ENCODE measurements at regions not wholly inside any gene's neighbourhood (a gene's known extent, or its start where the extent isn't known, plus 50 kb on each side); places are given as distances from the start of the nearest gene placed in this dataset.
"Not testable (repeated sequence)": the region's sequence is repeated elsewhere in the genome, so short reads cannot be mapped to it uniquely, and the experiment has no call there.

DNA sequence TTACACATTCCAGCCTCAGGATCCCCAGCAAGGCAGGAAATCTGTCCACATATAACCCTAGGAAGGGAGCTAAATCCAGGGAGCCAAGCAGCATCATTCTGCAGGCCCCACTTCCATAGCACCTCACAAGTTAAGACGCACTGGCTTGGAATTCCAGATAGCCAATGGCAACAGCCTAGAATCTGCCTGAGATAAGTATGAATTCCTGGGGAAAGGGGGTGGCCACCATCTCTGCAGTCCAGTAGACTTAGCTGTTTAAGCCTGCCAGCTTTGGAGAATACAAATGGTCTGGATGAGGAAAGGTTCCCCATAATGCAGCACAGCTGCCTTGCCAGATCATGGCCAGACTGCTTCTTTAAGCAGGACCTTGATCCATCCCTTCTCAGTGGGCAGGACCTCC, 179.4 kb upstream of the PRSS1 start:
- TF ChIP-seq CTCF (IDR thresholded peaks at IDR 0.05; ENCODE audit: extremely low read depth, insufficient read depth, missing control alignments): no peak
- no peak for DNase-seq (ENCODE audit: low spot score)
- in situ Hi-C loops (cut with MboI; ENCODE audit: low pct_unique_long_range_greater_than_20kb, low sequenced_read_pairs, unreplicated experiment): no loop called here

DNA sequence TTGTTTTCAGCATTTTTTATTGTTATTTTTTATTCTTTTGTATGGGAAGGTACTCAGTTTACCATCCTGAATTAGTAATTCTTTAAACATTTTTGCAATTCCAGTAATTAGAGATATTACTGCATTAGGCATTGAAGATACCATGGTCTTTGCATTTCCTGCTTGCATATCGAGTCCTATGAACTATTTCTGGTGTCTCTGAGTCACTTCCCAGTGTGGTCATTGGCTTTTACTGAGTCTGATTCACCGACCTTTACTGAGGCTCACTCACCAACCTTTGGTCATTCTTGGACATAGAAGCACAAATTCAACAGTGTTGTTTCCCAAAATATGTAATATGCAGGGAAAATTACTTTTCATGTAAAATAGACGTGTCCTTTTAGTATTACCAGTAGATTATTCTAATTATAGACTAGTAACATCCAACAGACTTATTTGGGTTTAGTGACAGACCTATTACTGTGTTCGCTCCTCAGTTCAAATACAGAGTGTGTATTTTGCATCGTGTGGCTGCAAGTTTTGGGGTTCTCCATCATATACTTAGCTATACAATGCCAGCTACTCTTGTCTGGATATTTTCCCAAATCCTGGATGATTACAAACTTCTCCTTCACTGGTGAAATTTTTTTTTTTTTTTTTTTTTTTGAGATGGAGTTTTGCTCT, 180.7 kb upstream of the PRSS1 start:
- TF ChIP-seq CTCF (IDR thresholded peaks at IDR 0.05; ENCODE audit: extremely low read depth, insufficient read depth, missing control alignments): no peak
- in situ Hi-C loops (cut with MboI; ENCODE audit: low pct_unique_long_range_greater_than_20kb, low sequenced_read_pairs, unreplicated experiment): no loop called here
- no peak for DNase-seq (ENCODE audit: low spot score)

DNA sequence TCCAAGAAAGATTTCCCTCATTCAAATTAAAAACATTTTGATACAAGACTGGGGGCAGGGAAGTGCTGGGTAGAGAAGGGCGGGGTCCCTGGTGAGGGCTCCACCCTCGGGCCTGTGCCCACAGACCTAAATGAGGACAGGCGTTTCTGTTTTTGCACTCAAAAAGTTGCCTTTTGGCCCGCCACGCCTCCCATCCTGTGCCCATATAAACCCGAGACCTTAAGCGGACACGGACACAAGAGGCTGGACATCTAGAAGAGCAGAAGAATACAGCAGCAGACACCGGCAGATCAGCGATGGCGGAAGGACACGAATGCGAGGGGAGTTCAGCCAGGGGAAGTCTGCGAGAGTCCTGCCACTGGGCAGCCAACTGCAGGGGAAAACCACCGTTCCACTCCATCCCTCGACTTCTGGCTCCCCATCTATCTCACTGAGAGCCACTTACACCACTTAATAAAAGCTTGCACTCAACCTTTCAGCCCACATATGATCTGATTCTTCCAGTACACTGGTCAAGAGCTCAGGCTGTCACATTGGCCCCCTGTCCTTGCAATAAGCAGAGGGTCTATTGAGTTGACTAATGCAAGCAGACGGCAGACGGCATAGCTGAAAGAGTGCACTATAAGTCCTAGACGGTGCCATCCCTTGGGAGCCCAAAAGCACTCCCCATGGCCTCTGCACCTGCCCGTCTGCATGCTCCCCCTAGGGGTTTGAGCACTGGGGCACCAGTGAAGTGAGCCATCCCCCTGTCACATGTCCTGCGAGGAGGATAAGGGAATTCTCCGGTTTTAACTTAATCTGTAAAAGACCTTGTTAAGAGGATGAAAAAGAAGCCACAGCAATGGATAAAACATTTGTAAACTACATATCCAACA, 181.8 kb upstream of the PRSS1 start:
- no peak for DNase-seq (ENCODE audit: low spot score)
- in situ Hi-C loops (cut with MboI; ENCODE audit: low pct_unique_long_range_greater_than_20kb, low sequenced_read_pairs, unreplicated experiment): no loop called here
- TF ChIP-seq CTCF (IDR thresholded peaks at IDR 0.05; ENCODE audit: extremely low read depth, insufficient read depth, missing control alignments): no peak

GRCh38 chr7:142566271-142566670, 183.0 kb upstream of the PRSS1 start:
- no peak for TF ChIP-seq CTCF (IDR thresholded peaks at IDR 0.05; ENCODE audit: extremely low read depth, insufficient read depth, missing control alignments)
- in situ Hi-C loops (cut with MboI; ENCODE audit: low pct_unique_long_range_greater_than_20kb, low sequenced_read_pairs, unreplicated experiment): no loop called here
- no peak for DNase-seq (ENCODE audit: low spot score)

- DNase-seq (ENCODE audit: low spot score); in situ Hi-C loops (cut with MboI; ENCODE audit: low pct_unique_long_range_greater_than_20kb, low sequenced_read_pairs, unreplicated experiment): not testable (repeated sequence)
These were observed 185.1 kb upstream of the PRSS1 start for GRCh38 chr7:142564125-142564524.

DNA sequence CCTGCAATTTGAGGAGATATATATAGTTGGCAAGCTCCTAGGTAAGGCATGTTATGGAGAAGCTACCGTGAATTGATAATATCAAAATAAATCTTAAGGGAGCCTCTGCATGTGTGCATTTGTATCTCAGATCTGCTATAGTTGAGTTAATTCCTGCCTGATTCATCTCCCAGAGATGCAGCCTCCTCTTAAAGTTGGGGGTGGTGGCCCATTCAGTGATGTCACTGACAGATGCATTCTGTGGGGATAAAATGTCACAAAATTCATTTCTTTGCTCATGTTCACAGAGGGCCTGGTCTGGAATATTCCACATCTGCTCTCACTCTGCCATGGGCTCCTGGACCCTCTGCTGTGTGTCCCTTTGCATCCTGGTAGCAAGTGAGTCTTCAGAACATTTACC, 185.8 kb upstream of the PRSS1 start:
- DNase-seq (ENCODE audit: low spot score): no peak
- no peak for TF ChIP-seq CTCF (IDR thresholded peaks at IDR 0.05; ENCODE audit: extremely low read depth, insufficient read depth, missing control alignments)
- in situ Hi-C loops (cut with MboI; ENCODE audit: low pct_unique_long_range_greater_than_20kb, low sequenced_read_pairs, unreplicated experiment): no loop called here

GRCh38 chr7:142562688-142563087, 186.6 kb upstream of the PRSS1 start:
- DNase-seq (ENCODE audit: low spot score): no peak
- in situ Hi-C loops (cut with MboI; ENCODE audit: low pct_unique_long_range_greater_than_20kb, low sequenced_read_pairs, unreplicated experiment): no loop called here
- no peak for TF ChIP-seq CTCF (IDR thresholded peaks at IDR 0.05; ENCODE audit: extremely low read depth, insufficient read depth, missing control alignments)

DNA sequence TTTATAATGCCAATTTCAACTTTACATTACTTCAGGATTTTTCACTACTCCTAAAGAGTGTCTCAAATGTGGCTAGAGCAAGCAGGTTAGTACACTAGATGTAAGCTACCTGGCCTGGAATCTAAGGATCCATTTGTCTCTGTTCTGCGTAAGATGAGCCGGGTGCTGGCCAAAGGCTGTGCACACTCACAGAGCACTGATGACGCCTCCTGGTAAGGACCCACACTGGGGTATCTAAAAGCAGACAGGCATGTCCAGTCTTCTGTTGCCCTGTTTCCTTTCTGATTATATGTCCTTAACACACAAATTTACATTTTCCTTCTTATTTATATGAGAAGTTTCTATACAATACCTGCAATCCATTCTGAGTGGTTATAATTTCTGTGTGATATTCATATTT, 187.9 kb upstream of the PRSS1 start:
- not testable (repeated sequence) for DNase-seq (ENCODE audit: low spot score)

GRCh38 chr7:142560770-142561169, 188.5 kb upstream of the PRSS1 start:
- in situ Hi-C loops (cut with MboI; ENCODE audit: low pct_unique_long_range_greater_than_20kb, low sequenced_read_pairs, unreplicated experiment); DNase-seq (ENCODE audit: low spot score): not testable (repeated sequence)

More for the DNA sequence above, 187.9 kb upstream of the PRSS1 start:
- in situ Hi-C loops (cut with MboI; ENCODE audit: low pct_unique_long_range_greater_than_20kb, low sequenced_read_pairs, unreplicated experiment): not testable (repeated sequence)
